ENCODE measurements at regions not wholly inside any gene's neighbourhood (a gene's known extent, or its start where the extent isn't known, plus 50 kb on each side); places are given as distances from the start of the nearest gene placed in this dataset.

GRCh38 chr2:53108246-53108645 lies 659.4 kb upstream of the CHAC2 start:
- 36% methylated on average over 2 of the region's 2 CpGs for WGBS (ENCODE audit: missing lambda C conversion rate)
- FAIRE-seq (no peak), ATAC-seq (no peak), DNase-seq (ENCODE audit: low read depth in 1 of 2, low spot score in 1 of 2) (no peak)
- no peak for TF ChIP-seq USF2 (IDR thresholded peaks at IDR 0.05)
- TF ChIP-seq HMGXB4 (CRISPR knock-in tag; IDR thresholded peaks at IDR 0.05; ENCODE audit: borderline replicate concordance), result no peak
- no peak for TF ChIP-seq EHMT2 (IDR thresholded peaks at IDR 0.05; ENCODE audit: low read depth)
- no peak for TF ChIP-seq ESRRA (IDR thresholded peaks at IDR 0.05; ENCODE audit: borderline replicate concordance, low read length)
- TF ChIP-seq PHF8 (IDR thresholded peaks at IDR 0.05; ENCODE audit: borderline replicate concordance, low read depth), result no peak
- TF ChIP-seq CTCF (IDR thresholded peaks at IDR 0.05), result no peak
- no peak for TF ChIP-seq RAD21 (conservative IDR thresholded peaks at IDR 0.05 in 1 of 2, IDR thresholded peaks at IDR 0.05 in 1 of 2)
- no peak for TF ChIP-seq NPAS2 (CRISPR knock-in tag; IDR thresholded peaks at IDR 0.05; ENCODE audit: borderline replicate concordance)
- TF ChIP-seq JUNB (IDR thresholded peaks at IDR 0.05), result no peak
- TF ChIP-seq SMC3 (IDR thresholded peaks at IDR 0.05), result no peak
- TF ChIP-seq SREBF2 (IDR thresholded peaks at IDR 0.05), result no peak
- no peak for TF ChIP-seq ATOH8 (CRISPR knock-in tag; IDR thresholded peaks at IDR 0.05; ENCODE audit: low read depth)
- TF ChIP-seq ZC3H11A (IDR thresholded peaks at IDR 0.05), result no peak
- TF ChIP-seq EP300 (IDR thresholded peaks at IDR 0.05), result no peak
- no peak for TF ChIP-seq HES2 (IDR thresholded peaks at IDR 0.05)
- TF ChIP-seq CBX8 (IDR thresholded peaks at IDR 0.05), result no peak
- TF ChIP-seq RCOR1 (IDR thresholded peaks at IDR 0.05; ENCODE audit: low read depth, low read length), result no peak
- no peak for TF ChIP-seq ZFP36 (IDR thresholded peaks at IDR 0.05; ENCODE audit: borderline replicate concordance, partially characterized antibody)
- ChIA-PET CTCF (no interaction called here), POLR2A (no interaction called here)
- Histone ChIP-seq H3K4me2 (no peak overlapping the region), H3K9me3 (0 out of 3 replicates have a peak, but pooled peaks cover 2% of the 10 kb centered on the region), H3K4me1 (peaks cover 19% of the 10 kb centered on the region), H3K27ac (no peak overlapping the region), H3K4me3 (no peak overlapping the region)

GRCh38 chr2:53104263-53104662 lies 663.3 kb upstream of the CHAC2 start:
- Histone ChIP-seq H3K4me1 (peaks cover 28% of the 10 kb centered on the region), H3K27ac (peak overlapping the region; percentile 63 to 72), H3K4me3 (no peak overlapping the region), H3K9me3 (0 out of 3 replicates have a peak, but pooled peaks cover 2% of the 10 kb centered on the region), H3K4me2 (peak overlapping the region; percentile 65)
- WGBS (ENCODE audit: missing lambda C conversion rate), result 4% methylated on average over 4 of the region's 4 CpGs
- ChIA-PET POLR2A (no interaction called here), CTCF (no interaction called here)
- peak; percentile 59 for FAIRE-seq
- peak in 1 of 2 experiments; percentile 86 for DNase-seq (ENCODE audit: low read depth in 1 of 2, low spot score in 1 of 2)
- TF ChIP-seq CEBPB (IDR thresholded peaks at IDR 0.05), result peak; percentile 77 to 87
- TF ChIP-seq HDAC2 (IDR thresholded peaks at IDR 0.05), result no peak
- TF ChIP-seq BHLHE40 (IDR thresholded peaks at IDR 0.05; ENCODE audit: low read depth, low read length), result no peak
- TF ChIP-seq JUN (IDR thresholded peaks at IDR 0.05), result no peak
- no peak for TF ChIP-seq FOXS1 (CRISPR knock-in tag; IDR thresholded peaks at IDR 0.05)
- TF ChIP-seq RARB (CRISPR knock-in tag; IDR thresholded peaks at IDR 0.05), result no peak
- no peak for TF ChIP-seq EP300 (IDR thresholded peaks at IDR 0.05)
- no peak for TF ChIP-seq ZFP36 (IDR thresholded peaks at IDR 0.05; ENCODE audit: borderline replicate concordance, partially characterized antibody)
- 0 out of 2 replicates have a peak, but pooled peaks have one; percentile 16 for TF ChIP-seq HES2 (IDR thresholded peaks at IDR 0.05)
- TF ChIP-seq SMC3 (IDR thresholded peaks at IDR 0.05), result no peak
- TF ChIP-seq FOSL2 (IDR thresholded peaks at IDR 0.05), result no peak
- peak; percentile 33; the same call in 1 of the 2 replicates for TF ChIP-seq FOSL2 (CRISPR knock-in tag; IDR thresholded peaks at IDR 0.05)
- TF ChIP-seq NPAS2 (CRISPR knock-in tag; IDR thresholded peaks at IDR 0.05; ENCODE audit: borderline replicate concordance), result no peak
- no peak for TF ChIP-seq POLR2AphosphoS2 (conservative IDR thresholded peaks at IDR 0.05; ENCODE audit: low read length)
- no peak for TF ChIP-seq CBX2 (IDR thresholded peaks at IDR 0.05; ENCODE audit: borderline replicate concordance, low read depth)
- TF ChIP-seq PHF8 (IDR thresholded peaks at IDR 0.05; ENCODE audit: borderline replicate concordance, low read depth), result no peak
- TF ChIP-seq GATA3 (IDR thresholded peaks at IDR 0.05; ENCODE audit: borderline replicate concordance), result no peak; the same call in 1 of the 2 replicates
- no peak for TF ChIP-seq MYC (IDR thresholded peaks at IDR 0.05; ENCODE audit: borderline replicate concordance, low read length)
- TF ChIP-seq RCOR1 (IDR thresholded peaks at IDR 0.05; ENCODE audit: low read depth, low read length), result no peak
- ATAC-seq, result peak; percentile 71 to 96

Data from A549 (cell line).